Cerebellar nuclear complex (tissue), 1 donor: ENCODE measurements at regions not wholly inside any gene's neighbourhood (a gene's known extent, or its start where the extent isn't known, plus 50 kb on each side); places are given as distances from the start of the nearest gene placed in this dataset.
"Not testable (repeated sequence)": the region's sequence is repeated elsewhere in the genome, so short reads cannot be mapped to it uniquely, and the experiment has no call there.

Source experiments
- DNase-seq, 2 experiments: peaks; one replicate each; lab custom pipeline; 2025; lab: John Stamatoyannopoulos, UW

DNA sequence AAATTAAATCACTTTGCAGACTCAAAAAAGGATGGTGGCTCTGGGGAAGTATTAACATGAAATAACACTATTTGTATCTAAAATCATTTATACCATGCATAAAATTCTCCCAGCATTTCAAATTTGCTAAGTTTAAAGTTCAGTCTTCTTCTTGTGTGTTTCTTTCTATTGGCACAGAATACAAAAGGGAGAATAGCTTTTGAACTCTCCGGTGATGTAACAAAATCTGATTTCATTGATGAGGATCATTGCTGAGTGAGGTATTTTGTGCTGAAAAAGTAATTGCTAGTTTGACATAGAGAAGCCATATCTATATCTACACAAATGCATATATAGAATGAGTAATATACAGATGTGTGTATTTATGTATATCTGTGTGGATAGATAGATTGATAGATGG lies 174.8 kb downstream of the LACC1 start:
- DNase-seq = no peak

DNA sequence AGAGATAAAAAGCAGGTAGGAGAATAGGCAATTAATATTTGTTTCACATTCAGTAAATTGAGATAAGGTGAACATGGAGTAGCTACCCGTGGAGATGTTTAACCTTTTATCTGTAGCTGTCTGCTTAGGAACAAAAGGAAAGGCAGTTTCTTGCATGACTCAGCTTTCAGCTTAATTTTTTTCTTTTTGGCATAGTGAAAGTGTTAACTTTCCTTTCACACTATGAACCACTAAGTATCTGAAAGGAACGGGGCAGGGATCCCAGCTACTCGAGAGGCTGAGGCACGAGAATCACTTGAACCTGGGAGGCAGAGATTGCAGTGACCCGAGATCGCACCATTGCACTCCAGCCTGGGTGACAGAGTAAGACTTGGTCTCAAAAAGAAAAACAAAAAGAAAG lies 176.0 kb downstream of the LACC1 start:
- DNase-seq = not testable (repeated sequence)

GRCh38 chr13:44058067-44058466 lies 178.4 kb downstream of the LACC1 start:
- DNase-seq = no peak

DNA sequence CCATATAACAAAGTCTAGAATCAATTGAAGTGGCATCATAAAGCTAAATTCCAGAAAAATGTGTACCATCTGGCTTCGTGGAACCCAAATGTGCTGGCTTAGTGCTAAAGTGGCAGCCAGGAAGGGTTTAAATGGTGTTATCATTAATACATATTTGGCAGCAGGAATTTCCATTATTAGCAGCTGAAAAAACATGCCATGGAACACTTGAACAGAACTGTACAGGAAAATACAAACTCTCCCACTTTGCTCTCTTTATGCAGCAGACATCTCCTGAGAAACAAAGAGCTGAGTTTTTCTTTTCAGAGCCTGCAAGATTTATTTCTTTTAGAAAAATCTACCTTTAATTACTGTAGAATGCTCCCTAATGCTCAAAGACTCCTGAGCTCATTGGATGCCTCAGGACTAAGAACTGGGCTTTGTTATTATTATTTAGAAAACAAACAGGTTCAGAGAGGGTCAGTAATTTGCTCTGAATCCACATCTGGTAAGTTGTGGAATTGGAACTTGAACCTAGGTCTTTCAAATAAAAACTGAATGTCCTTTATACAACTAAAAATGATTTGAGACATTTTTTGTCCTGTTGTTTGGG lies 179.0 kb downstream of the LACC1 start:
- peak in 1 of 2 experiments; percentile 35 for DNase-seq

GRCh38 chr13:44061876-44062275 lies 182.2 kb downstream of the LACC1 start:
- no peak for DNase-seq

- no peak for DNase-seq
Observed at GRCh38 chr13:44063467-44063866, 183.8 kb downstream of the LACC1 start.

DNA sequence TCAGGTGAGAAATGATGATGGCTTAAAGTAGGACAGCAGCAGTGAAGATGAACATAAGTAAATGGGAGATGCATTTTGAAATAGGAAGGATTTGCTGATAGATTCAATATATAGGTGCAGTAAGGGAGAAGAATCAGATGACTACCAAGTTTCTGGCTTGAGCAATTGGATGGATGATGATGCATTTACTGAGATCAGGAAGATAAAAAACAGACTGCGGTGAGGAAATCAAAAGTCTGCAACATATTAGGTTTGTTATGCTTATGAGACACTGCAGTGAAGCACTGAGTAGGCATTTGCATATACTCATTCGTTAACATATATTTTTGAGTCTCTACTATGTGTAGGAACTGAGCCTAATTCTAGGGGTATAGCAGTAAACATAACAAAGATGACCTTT lies 184.2 kb downstream of the LACC1 start:
- no peak for DNase-seq

DNA sequence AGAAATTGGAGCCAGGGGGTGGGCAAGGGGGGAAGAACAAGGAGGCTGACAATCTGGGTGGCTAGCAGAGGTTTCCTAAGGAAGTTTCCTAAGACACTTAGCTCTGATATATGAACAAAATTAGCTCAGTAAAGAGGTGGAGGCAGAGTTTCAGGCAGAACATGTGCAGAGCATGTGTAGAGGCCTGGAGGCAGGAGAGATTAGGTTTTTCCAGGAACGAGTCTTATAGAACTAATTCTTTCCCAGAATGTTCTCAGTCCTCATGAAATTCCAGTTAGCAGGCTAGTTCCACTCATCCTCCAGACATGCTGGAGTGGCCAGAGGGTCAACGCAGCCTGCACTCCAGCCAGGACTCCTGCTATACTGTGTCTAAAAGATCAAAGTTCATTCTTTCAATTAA lies 184.7 kb downstream of the LACC1 start:
- DNase-seq = no peak

- no peak for DNase-seq
Observed at GRCh38 chr13:44068169-44068568, 188.5 kb downstream of the LACC1 start.

DNA sequence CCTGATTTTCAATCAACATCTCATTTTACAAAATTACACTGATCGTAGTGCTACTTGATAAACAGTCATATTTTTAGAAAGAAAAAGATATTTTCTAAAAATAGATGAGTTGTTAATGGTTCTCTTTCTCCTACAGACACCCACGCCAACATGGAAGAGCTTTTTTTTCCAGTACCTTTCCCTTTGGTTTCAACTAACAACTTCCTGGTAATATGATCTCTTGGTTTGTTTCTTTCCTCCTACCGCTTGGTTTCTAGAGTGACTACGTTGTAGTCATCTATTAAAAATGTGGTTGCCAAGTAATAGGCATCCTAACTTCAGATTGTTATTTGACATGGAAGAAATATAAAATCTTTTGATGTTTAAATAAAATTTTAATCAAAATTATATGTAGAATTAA lies 189.0 kb downstream of the LACC1 start:
- no peak for DNase-seq

DNA sequence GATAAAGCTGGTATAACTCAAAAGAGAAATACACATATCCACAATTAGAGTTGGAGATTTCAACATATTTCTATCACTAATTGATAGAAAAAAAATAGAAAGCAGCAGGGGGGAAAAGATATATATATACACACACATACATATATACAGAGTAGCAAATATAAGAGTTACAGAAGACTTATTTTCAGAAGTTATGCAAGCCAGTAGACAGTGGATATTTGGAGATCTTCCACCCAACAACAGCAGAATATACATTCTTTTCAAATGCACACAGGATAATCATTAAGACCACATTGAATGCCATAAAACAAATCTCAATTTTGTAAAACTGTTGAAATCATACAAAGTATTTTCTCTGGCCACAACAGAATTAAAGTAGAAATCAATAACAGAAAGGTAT lies 192.8 kb downstream of the LACC1 start:
- DNase-seq = no peak

- no peak for DNase-seq
Observed at GRCh38 chr13:44074611-44075010, 194.9 kb downstream of the LACC1 start.

DNA sequence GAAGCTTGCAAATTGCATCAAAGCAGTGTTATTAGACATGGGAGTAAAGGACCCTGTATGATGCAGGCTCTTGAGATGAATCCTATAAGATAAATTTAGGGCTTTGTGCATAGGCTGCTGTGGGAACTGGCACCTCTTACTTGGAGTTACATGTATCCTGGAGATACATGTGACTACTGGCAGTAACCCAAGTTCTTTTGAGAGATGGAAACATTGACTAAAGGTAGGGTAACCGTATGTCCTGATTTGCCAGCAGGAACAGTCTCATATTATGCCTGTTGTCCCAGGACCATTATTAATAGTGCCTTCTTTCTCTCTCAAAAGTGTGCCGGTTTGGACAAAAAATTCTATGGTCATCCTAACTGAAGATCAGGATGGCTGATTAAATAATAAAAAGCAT lies 195.4 kb downstream of the LACC1 start:
- DNase-seq = no peak

DNA sequence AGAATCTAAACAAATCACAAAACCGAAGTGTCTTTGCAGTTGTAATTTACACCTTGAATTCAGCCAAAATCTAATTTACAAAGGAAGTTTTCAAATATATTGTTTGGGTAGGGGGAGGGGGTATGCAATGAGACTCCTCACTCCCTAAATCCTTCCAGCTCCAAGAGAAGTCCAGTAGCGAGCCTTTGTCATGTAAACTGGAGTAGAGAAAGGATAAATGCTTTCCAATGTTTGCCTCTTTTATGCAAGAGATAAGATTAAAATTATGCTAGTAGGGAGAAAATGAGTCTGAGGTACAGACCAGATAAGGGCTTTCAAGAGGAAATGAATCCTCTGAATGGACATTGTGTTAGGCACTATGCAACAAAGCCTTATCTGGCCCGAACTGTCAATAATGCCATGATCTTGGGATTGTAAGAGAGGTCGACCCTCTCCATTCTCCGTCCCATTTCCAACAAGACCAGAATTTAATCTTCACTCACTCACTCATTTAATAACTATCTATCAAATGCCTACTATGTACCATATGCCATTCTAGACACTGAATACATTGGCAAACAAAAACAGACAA lies 199.2 kb downstream of the LACC1 start:
- no peak for DNase-seq

GRCh38 chr13:44079413-44080205 lies 199.9 kb downstream of the LACC1 start:
- DNase-seq = peak in 1 of 2 experiments; percentile 59

DNA sequence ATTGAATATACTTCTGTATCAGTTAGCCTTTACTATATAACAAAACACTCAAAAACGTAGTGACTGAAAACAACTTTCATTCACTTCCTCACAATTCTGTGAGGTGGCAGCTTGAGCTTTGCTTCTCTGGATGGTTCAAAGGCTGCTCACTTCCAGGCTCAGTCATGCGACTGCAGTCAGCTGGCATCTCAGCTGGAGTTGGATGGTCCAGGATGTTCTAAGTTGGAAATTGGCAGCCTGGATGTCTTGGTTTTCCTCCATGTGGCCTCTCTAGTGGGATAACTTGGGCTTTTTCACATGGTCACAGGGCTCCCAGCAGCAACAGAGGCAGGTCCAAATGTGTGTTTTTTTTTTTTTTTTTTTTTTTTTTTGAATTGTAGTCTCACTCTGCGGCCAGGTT lies 204.4 kb downstream of the LACC1 start:
- peak; percentile 68 to 92 for DNase-seq

DNA sequence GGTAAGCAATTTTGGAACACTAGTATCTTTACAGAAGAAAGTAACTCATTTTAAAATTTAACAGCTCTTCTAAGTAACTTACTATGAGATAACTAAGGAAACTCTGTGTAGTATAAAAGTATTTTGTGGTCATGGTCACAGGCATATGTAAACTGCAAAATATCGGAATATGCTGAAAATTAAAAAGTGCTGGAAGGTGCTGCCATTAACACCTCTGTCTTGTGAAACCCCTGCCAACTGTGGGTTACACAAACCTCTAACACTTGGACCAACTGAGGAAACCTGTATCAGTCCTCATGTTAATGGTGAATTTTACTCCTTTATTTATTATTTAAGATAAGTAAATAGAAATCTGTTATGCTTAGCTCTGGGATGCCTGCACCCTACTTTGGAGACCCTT lies 206.7 kb downstream of the LACC1 start:
- DNase-seq = no peak

- DNase-seq = no peak
Observed at GRCh38 chr13:44088411-44088810, 208.7 kb downstream of the LACC1 start.

DNA sequence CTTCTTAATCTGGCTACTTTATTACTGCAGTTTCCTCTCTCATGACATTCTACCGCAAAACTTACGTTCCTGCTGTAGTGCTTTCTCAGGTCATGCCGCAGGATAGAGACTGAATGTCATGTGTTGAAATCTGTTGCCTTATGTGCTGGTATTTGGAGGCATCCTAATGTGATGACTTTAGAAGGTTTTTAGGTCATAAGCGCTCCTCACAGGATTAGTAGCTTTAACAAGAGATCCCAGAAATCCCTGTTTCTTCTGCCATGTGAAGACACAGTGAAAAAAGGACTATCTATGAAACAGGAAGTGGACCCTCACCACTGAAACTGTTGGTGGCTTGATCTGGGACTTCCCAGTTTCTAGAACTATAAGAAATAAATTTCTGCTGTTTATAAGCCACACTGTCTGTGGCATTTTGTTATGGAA lies 209.3 kb downstream of the LACC1 start:
- no peak for DNase-seq

DNA sequence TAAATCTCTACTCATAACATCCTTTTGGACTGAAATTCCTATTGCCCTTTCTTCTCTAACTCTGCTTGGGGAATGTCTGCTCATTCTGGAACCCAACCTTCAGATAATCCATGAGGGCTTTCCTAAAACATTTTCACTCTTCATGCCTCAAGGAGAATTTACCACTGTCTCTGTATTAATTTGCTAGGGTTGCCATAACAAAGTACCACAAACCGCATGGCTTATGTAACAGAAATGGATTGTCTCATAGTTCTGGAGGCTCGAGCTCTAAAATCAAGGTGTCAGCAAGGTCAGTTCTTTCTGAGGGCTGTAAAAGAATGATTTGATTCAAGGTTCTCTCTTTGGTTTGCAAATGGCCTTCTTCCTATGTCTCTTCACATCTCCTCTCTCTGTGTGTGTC lies 209.7 kb downstream of the LACC1 start:
- no peak for DNase-seq

DNA sequence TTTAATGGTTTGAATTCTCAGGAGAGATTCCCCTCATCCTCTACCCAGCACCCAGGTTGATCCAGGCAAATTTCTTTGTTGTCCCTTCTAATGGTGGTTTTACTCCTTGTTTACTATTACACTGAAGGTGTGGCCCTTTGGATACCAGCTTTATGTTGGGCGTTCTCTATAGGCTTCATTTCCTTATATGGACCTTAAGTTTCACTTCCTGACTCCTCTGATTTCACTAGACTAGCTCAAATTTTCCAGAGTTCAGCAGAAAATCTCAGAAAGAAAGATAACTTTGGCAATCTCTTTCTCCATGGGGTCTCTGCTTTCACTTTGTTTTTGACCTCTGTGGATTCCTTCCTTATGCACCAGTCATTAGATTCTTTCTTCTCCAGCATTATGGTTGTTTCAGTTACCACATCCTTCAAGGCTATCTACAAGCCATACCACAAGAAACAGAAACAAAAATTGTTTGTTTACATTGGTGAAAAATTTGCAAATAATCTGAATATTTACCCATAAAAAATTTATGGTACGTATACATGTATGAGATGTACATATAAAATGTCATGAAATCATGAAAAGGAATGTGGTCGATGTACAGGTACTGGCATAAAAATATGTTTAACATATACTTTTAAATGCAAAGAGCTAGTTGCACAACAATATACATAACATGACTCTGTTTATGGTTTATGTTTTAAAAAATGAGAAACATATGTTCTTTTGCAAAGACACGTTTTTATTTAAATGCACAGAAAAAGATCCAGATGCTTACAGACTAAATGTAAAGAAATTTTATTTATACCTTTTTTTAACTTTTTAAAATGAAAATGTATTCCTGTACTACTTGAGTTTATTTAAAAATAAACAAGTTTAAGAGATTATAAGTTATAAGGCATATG lies 212.6 kb downstream of the LACC1 start:
- no peak for DNase-seq
